ENCODE measurements at regions not wholly inside any gene's neighbourhood (a gene's known extent, or its start where the extent isn't known, plus 50 kb on each side); places are given as distances from the start of the nearest gene placed in this dataset.

DNA sequence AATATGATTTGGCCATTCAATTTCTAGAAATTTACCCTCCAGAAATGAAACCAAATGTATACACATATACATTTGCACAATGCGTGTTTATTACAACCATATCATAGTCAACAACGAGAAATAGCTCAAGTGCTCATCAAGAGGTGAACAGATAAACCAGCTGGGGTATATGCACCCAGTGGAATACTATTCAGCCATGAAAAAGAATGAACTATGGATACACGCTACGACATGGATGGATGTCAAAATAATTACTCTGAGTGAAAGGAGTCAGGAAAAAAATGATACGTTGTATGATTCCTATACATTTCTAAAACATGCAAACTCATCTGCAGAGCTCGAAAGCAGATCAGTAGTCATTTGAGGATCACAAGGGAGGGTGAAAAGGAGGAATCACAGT, 441.5 kb upstream of the ADAMTS16 start:
- TF ChIP-seq ZFX (IDR thresholded peaks at IDR 0.05; ENCODE audit: borderline replicate concordance): no peak
- TF ChIP-seq, protein P1, sequence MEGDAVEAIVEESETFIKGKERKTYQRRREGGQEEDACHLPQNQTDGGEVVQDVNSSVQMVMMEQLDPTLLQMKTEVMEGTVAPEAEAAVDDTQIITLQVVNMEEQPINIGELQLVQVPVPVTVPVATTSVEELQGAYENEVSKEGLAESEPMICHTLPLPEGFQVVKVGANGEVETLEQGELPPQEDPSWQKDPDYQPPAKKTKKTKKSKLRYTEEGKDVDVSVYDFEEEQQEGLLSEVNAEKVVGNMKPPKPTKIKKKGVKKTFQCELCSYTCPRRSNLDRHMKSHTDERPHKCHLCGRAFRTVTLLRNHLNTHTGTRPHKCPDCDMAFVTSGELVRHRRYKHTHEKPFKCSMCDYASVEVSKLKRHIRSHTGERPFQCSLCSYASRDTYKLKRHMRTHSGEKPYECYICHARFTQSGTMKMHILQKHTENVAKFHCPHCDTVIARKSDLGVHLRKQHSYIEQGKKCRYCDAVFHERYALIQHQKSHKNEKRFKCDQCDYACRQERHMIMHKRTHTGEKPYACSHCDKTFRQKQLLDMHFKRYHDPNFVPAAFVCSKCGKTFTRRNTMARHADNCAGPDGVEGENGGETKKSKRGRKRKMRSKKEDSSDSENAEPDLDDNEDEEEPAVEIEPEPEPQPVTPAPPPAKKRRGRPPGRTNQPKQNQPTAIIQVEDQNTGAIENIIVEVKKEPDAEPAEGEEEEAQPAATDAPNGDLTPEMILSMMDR (IDR thresholded peaks at IDR 0.05): no peak
- H3K27ac ChIP-seq: no peak overlapping the region

DNA sequence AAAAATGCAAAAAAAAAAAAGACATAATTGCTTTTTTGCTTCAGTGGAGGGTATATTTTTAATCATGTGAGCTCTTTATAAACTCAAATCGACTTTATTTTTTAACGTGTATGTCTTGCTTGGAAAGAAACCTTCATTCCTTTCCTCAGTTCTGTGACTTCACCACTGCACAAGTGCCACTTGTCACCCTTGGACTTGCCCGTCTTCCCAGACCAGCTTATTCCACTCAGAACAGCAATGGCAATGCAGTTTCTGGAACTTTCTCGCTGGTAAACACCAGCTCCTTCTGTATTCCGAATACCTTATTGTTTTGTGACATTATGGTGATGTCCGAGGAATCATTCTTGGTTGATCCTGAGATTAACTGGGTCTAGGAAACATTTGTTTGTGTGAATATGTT, 440.5 kb upstream of the ADAMTS16 start:
- TF ChIP-seq ZFX (IDR thresholded peaks at IDR 0.05; ENCODE audit: borderline replicate concordance): no peak
- TF ChIP-seq, protein P1 (IDR thresholded peaks at IDR 0.05): no peak
- no peak overlapping the region for H3K27ac ChIP-seq

DNA sequence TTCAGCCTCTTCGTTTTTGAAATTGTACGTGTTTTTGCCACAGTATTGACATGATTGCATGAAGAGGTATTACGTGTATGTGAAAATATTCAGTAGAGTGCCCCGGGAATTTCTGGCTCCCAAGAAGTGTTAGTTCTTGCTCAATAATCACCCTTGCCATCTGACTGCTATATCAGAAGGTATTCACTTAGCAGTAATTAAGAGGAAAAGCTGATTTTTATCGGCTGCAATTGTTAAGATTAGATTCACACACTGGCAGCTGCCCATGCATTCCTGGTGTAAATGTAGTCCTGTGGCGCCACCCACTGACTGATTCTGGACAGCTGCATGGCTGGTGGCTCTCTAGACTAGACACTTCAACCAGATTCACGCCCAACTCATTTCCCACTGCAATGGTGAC, 440.1 kb upstream of the ADAMTS16 start:
- no peak overlapping the region for H3K27ac ChIP-seq
- no peak for TF ChIP-seq ZFX (IDR thresholded peaks at IDR 0.05; ENCODE audit: borderline replicate concordance)
- TF ChIP-seq, protein P1 (IDR thresholded peaks at IDR 0.05): peak; percentile 70

DNA sequence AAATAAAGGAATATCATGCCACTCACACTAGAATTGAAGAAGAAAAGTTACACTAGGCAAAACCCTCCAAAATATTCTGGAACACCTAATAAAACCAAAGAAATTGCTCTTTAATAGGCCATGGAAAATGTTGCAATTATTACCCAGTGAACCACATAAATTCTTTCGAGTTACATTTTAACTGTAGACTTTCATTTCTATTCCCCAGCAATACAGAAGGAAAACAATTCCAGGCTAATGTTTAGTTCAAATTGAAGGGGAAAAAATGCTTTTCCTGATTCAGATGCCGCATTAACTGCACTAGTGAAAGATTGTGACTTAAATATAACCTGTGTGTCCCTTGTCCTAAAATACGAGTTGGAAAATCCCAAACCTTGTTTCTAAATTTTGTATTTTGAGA, 439.3 kb upstream of the ADAMTS16 start:
- TF ChIP-seq, protein P1 (IDR thresholded peaks at IDR 0.05): no peak
- TF ChIP-seq ZFX (IDR thresholded peaks at IDR 0.05; ENCODE audit: borderline replicate concordance): no peak
- H3K27ac ChIP-seq: no peak overlapping the region

DNA sequence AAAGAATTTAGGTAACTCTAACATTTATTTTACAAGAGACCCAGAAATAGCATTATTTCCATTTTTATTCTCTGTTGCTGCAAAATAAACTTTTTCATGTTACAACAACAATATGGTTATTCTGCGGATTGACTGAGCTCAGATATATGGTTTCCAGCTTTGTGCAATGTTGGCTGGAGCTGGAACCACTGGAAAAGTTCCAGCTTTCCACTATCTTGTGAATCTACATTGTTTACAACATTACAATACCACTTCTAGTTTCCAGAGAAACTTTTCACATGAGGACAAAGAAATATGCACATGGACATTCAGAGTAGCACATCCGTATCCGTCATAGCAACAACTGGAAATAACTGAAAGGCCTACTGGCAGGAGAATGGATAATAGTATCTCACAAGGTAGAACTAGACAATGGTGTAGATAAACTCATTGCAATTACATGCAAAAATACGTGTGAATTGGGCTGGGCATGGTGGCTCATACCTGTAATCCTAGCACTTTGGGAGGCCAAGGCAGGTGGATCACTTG, 436.1 kb upstream of the ADAMTS16 start:
- H3K27ac ChIP-seq: no peak overlapping the region
- TF ChIP-seq, protein P1 (IDR thresholded peaks at IDR 0.05): no peak
- TF ChIP-seq ZFX (IDR thresholded peaks at IDR 0.05; ENCODE audit: borderline replicate concordance): no peak

DNA sequence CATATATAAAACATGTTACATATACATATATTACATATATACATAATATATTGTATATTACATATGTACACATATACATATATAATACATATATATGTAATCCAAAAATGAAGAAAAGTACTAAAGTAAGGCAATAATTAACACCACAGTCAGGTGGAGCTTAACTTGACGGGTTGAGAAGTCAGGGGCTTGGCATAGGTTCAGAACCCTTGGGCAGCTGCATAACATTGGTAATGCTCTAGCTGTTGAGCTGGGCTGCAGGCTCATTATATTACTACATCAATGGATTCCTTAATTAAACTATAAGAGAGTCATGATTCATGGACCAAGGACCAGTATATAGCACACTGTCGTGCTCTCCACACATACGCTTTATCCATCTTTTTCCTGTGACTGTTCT, 435.2 kb upstream of the ADAMTS16 start:
- H3K27ac ChIP-seq: no peak overlapping the region
- TF ChIP-seq, protein P1 (IDR thresholded peaks at IDR 0.05): no peak
- TF ChIP-seq ZFX (IDR thresholded peaks at IDR 0.05; ENCODE audit: borderline replicate concordance): no peak

DNA sequence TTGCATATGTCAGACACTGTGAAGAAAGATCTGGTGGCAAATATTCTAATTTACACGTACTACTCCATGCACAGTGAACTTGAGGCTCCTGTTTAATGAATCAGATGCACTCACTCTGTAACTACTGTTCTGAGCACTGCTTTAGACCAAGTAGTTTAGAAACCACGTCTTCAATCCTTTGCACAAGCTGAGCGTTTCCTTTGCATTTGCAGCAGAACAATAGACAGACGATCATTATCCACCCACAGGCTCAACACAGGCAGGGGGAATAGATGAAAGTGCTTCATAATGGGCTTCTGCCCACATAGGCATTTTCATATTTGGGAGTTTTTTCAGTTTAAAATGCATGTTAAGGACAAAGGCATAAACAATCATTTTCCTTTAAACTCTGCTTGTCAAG, 423.3 kb upstream of the ADAMTS16 start:
- no peak overlapping the region for H3K27ac ChIP-seq
- TF ChIP-seq ZFX (IDR thresholded peaks at IDR 0.05; ENCODE audit: borderline replicate concordance): no peak
- TF ChIP-seq, protein P1 (IDR thresholded peaks at IDR 0.05): no peak

All from 22Rv1 (cell line).